Suprapubic skin (tissue), 4 donors: ENCODE measurements at regions not wholly inside any gene's neighbourhood (a gene's known extent, or its start where the extent isn't known, plus 50 kb on each side); places are given as distances from the start of the nearest gene placed in this dataset.

Experiments used
- CTCF ChIP-seq, 2 donors: fragments of 200-600 bp in 1 of 2; fragments of 450-650 bp in 1 of 2; sonication (generic) in 1 of 2; IDR thresholded peaks; one replicate each; pipeline ENCODE4 v1.5.1; 2016 to 2019; ENCODE audit warnings: antibody characterized with exemption in 2 of 2, mild to moderate bottlenecking in 1 of 2, moderate library complexity in 1 of 2
- EP300 ChIP-seq: sonication (generic); formaldehyde crosslinking; IDR thresholded peaks from one replicate; pipeline ENCODE4 v1.6.1; 2017; ENCODE audit warnings: antibody characterized with exemption
- POLR2A ChIP-seq, 2 donors: fragments of 450-650 bp; IDR thresholded peaks; one replicate each; pipeline ENCODE4 v1.6.1; 2017; ENCODE audit warnings: antibody characterized with exemption in 2 of 2, mild to moderate bottlenecking in 2 of 2, moderate library complexity in 2 of 2
- POLR2AphosphoS5 ChIP-seq, 3 donors: sonication (generic); formaldehyde crosslinking; IDR thresholded peaks; one replicate each; pipeline ENCODE4 v1.6.1; 2017; ENCODE audit warnings: antibody characterized with exemption in 3 of 3

DNA sequence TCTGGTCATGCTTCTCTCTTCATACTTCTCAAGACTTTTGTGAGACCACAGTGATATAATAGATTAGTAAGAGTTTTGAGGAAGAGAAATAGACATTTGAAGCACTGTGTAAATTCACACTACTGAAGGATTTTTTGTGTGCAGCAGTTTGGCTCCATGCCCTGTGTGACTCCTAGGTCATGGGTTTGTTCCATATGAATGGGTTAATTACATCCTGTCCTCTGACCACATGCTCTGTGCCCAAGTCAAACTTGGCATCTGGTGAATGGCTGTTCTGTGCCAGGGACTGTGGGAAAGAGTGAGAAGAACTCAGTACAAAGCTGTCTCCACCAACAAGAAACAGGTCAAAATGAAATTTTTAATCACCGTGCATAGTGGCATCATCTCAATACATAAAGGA, 304.0 kb downstream of the LNPK start:
- no peak for TF ChIP-seq CTCF (IDR thresholded peaks at IDR 0.05)
- no peak for TF ChIP-seq EP300
- TF ChIP-seq POLR2AphosphoS5 (IDR thresholded peaks at IDR 0.05), result no peak
- TF ChIP-seq POLR2A (IDR thresholded peaks at IDR 0.05), result no peak
